PC-9 (cell line): ENCODE measurements at regions not wholly inside any gene's neighbourhood (a gene's known extent, or its start where the extent isn't known, plus 50 kb on each side); places are given as distances from the start of the nearest gene placed in this dataset.

ENCODE experiments used
- BruUV-seq: library from RNA; stranded (reverse); fragments of 400-500 nt; replicated peaks from 2 replicates; lab custom pipeline; 2021; lab: Mats Ljungman, UMichigan
- CTCF ChIA-PET: fragments of 300-600 bp; sonication (Branson Sonifier 250); formaldehyde crosslinking; loops from one replicate; lab custom pipeline; 2022; ENCODE audit warnings: antibody characterized with exemption; lab: Charles Lee
- POLR2A ChIA-PET: fragments of 300-600 bp; sonication (Branson Sonifier 250); formaldehyde crosslinking; loops from one replicate; lab custom pipeline; 2022; ENCODE audit warnings: antibody characterized with exemption; ENCODE audit not compliant: unreplicated experiment; lab: Charles Lee
- DNase-seq, 2 experiments: peaks; one replicate each; pipeline versions ENCODE4 v3.0.0 to v3.0.0-alpha.2; 2015 to 2022; ENCODE audit warnings: mixed read lengths in 1 of 2
- H2AFZ ChIP-seq: fragments of 200-600 bp; sonication (generic); 2 replicates; pipeline ENCODE4 v1.8.1; 2017; ENCODE audit warnings: antibody characterized with exemption
- H3F3A ChIP-seq: fragments of 200-600 bp; sonication (generic); 2 replicates; pipeline ENCODE4 v1.8.1; 2017; ENCODE audit warnings: antibody characterized with exemption, mild to moderate bottlenecking, low read depth; ENCODE audit not compliant: insufficient read depth
- H3K27ac ChIP-seq: fragments of 200-600 bp; sonication (generic); 2 replicates; pipeline ENCODE4 v1.6.1; 2016; ENCODE audit warnings: mixed run types
- H3K27me3 ChIP-seq: fragments of 200-600 bp; sonication (generic); 2 replicates; pipeline ENCODE4 v1.6.1; 2016; ENCODE audit warnings: low read depth, mixed run types; ENCODE audit not compliant: insufficient read depth
- H3K36me3 ChIP-seq: fragments of 200-600 bp; sonication (generic); 2 replicates; pipeline ENCODE4 v1.6.1; 2016; ENCODE audit warnings: low read depth, mixed run types
- H3K4me1 ChIP-seq: fragments of 200-600 bp; sonication (generic); replicated peaks from 2 replicates; pipeline ENCODE4 v1.6.1; 2016; ENCODE audit warnings: mixed run types; ENCODE audit not compliant: insufficient read depth
- H3K4me2 ChIP-seq: fragments of 200-600 bp; sonication (generic); 2 replicates; pipeline ENCODE4 v1.6.1; 2017; ENCODE audit warnings: mixed run types
- H3K4me3 ChIP-seq: fragments of 200-600 bp; sonication (generic); 2 replicates; pipeline ENCODE4 v1.6.1; 2016; ENCODE audit warnings: mixed run types
- H3K79me2 ChIP-seq: fragments of 200-600 bp; sonication (generic); 2 replicates; pipeline ENCODE4 v1.6.1; 2017; ENCODE audit warnings: low read depth, mixed run types
- H3K9me2 ChIP-seq: fragments of 200-600 bp; sonication (generic); 2 replicates; pipeline ENCODE4 v1.8.1; 2017; ENCODE audit warnings: mild to moderate bottlenecking; ENCODE audit not compliant: insufficient read depth
- H3K9me3 ChIP-seq: fragments of 200-600 bp; sonication (generic); 2 replicates; pipeline ENCODE4 v1.8.1; 2016; ENCODE audit warnings: low read depth; ENCODE audit not compliant: insufficient read depth
- H4K20me1 ChIP-seq: fragments of 200-600 bp; sonication (generic); 2 replicates; pipeline ENCODE4 v1.8.1; 2017; ENCODE audit not compliant: insufficient read depth
- EZH2 ChIP-seq: fragments of 200-600 bp; sonication (generic); IDR thresholded peaks from 2 replicates; pipeline ENCODE4 v1.8.0; 2017; ENCODE audit warnings: antibody characterized with exemption, low read depth
- intact Hi-C: fragments of 100-400 bp; cut with micrococcal nuclease; formaldehyde crosslinking; loops from one replicate; pipeline ENCODE4 v1.10.0; 2022; ENCODE audit not compliant: unreplicated experiment
- TF ChIP-seq, protein P1 (sequence below): fragments of 200-600 bp; sonication (generic); conservative IDR thresholded peaks from 2 replicates; pipeline ENCODE4 v1.6.1; 2017; ENCODE audit warnings: mixed run types, antibody characterized with exemption, mild to moderate bottlenecking, moderate library complexity

DNA sequence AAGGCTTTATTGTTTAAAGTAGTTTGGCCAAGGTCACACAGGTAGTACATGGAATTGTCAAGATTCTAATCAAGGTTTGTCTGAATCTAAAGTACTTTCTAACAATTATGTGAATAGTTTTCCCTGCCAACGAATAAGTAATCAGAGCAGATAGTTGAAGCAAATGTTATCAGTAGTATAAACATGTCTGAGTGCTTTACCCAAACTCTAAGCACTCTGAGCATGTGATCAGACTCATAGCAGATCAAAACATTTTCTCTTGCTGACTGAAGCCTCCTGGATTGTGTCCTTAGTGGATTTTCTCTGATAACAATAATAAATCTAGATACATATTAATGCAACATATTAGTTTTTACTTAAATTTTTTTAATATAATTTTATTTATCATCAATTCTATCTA, 995.0 kb downstream of the EFNA5 start:
- no TSS peak for BruUV-seq
- intact Hi-C loops: no loop called here
- H3K36me3 ChIP-seq: no peaks in the 10 kb centered on the region
- H3K9me2 ChIP-seq: no peaks in the 10 kb centered on the region
- ChIA-PET CTCF (no interaction called here), POLR2A (no interaction called here)
- no peaks in the 10 kb centered on the region for H3K4me1 ChIP-seq
- DNase-seq: no peak
- TF ChIP-seq, protein P1, sequence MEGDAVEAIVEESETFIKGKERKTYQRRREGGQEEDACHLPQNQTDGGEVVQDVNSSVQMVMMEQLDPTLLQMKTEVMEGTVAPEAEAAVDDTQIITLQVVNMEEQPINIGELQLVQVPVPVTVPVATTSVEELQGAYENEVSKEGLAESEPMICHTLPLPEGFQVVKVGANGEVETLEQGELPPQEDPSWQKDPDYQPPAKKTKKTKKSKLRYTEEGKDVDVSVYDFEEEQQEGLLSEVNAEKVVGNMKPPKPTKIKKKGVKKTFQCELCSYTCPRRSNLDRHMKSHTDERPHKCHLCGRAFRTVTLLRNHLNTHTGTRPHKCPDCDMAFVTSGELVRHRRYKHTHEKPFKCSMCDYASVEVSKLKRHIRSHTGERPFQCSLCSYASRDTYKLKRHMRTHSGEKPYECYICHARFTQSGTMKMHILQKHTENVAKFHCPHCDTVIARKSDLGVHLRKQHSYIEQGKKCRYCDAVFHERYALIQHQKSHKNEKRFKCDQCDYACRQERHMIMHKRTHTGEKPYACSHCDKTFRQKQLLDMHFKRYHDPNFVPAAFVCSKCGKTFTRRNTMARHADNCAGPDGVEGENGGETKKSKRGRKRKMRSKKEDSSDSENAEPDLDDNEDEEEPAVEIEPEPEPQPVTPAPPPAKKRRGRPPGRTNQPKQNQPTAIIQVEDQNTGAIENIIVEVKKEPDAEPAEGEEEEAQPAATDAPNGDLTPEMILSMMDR: no peak
- no peak for TF ChIP-seq EZH2
- no peaks in the 10 kb centered on the region for H3K9me3 ChIP-seq
- H3K27ac ChIP-seq: no peak overlapping the region
- no peaks in the 10 kb centered on the region for H3F3A ChIP-seq
- H3K79me2 ChIP-seq: no peaks in the 10 kb centered on the region
- H3K27me3 ChIP-seq: no peaks in the 10 kb centered on the region
- no peak overlapping the region for H3K4me2 ChIP-seq
- no peaks in the 10 kb centered on the region for H4K20me1 ChIP-seq
- no peak overlapping the region for H2AFZ ChIP-seq
- H3K4me3 ChIP-seq: no peak overlapping the region

DNA sequence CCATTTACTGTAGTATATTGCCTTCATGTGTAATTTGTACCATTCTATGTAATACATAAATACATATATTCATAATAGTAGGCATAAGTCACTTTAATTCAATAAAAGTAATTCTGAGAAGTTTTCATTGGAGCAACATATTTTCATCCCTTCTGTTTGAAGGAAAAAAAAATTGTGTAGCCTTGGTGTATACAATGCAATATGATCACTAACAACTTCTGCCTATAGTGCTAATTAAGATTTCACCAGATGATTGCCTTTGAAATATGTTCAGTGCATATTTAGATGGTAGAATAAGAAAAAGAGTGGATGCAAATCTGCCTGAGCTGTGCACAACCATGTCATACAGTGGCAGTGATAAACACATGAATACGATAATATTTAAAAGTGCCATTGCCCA, 996.8 kb downstream of the EFNA5 start:
- ChIA-PET CTCF (no interaction called here), POLR2A (no interaction called here)
- TF ChIP-seq, protein P1: no peak
- no peak for TF ChIP-seq EZH2
- no peak for DNase-seq
- Histone ChIP-seq H3F3A (no peaks in the 10 kb centered on the region), H3K4me1 (no peaks in the 10 kb centered on the region), H3K9me3 (no peaks in the 10 kb centered on the region), H4K20me1 (no peaks in the 10 kb centered on the region), H2AFZ (no peak overlapping the region), H3K36me3 (no peaks in the 10 kb centered on the region), H3K27me3 (no peaks in the 10 kb centered on the region), H3K9me2 (no peaks in the 10 kb centered on the region), H3K79me2 (no peaks in the 10 kb centered on the region), H3K27ac (no peak overlapping the region), H3K4me3 (no peak overlapping the region), H3K4me2 (no peak overlapping the region)
- no TSS peak for BruUV-seq
- intact Hi-C loops: no loop called here

DNA sequence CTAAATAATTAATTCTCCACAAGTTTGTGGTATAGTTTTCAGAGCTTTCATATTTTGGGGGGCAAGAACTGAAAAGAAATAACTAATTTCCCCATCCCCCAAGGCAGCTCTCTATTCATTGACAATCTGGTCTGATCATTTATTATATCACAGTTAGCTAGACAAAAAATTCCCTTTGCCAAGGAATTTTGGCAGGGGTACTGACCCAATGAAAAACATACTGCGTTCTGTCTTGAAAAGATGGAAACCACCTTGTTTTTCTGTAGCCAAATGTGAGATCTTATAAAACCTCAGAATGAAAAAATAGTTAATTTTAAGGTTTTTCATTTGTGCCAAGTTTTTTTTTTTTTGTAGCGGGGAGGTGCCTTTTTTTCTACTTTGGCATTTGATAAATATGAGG, 1008.9 kb downstream of the EFNA5 start:
- H3K27me3 ChIP-seq: no peaks in the 10 kb centered on the region
- H3K4me3 ChIP-seq: no peak overlapping the region
- no peaks in the 10 kb centered on the region for H3K36me3 ChIP-seq
- no peaks in the 10 kb centered on the region for H4K20me1 ChIP-seq
- no peak for DNase-seq
- no peak overlapping the region for H2AFZ ChIP-seq
- no peak overlapping the region for H3K27ac ChIP-seq
- H3K4me1 ChIP-seq: 0 out of 2 replicates have a peak, but pooled peaks cover 4% of the 10 kb centered on the region
- no peaks in the 10 kb centered on the region for H3F3A ChIP-seq
- no peak for TF ChIP-seq EZH2
- TF ChIP-seq, protein P1: no peak
- no peaks in the 10 kb centered on the region; the same call in 1 of the 2 replicates for H3K9me2 ChIP-seq
- ChIA-PET POLR2A (no interaction called here), CTCF (no interaction called here)
- H3K79me2 ChIP-seq: no peaks in the 10 kb centered on the region
- no peaks in the 10 kb centered on the region for H3K9me3 ChIP-seq
- H3K4me2 ChIP-seq: no peak overlapping the region
- intact Hi-C loops: no loop called here
- no TSS peak for BruUV-seq
